ENCODE measurements at regions not wholly inside any gene's neighbourhood (a gene's known extent, or its start where the extent isn't known, plus 50 kb on each side); places are given as distances from the start of the nearest gene placed in this dataset.

DNA sequence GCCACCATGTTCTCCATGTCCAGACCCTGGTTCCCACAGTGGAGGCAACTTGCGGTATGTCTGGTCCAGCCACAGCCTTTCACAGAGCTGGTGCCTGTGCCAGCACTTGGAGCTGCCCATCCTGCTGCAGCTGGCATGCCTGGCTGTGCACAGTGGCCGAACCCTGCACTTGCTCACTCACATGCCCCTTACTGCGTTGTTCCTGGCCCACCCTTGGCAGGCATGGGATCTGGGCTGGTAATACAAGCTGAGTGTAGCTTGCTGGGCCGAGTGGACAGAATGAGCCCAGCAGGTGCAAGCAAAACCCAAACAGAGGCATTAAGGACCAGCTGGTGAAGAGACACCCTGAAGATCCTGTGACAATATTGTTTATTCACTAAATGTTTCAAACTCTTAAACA lies 583.9 kb upstream of the SLITRK6 start:
- no peak overlapping the region for H3K27ac ChIP-seq
- TF ChIP-seq ZFX (IDR thresholded peaks at IDR 0.05): no peak
- TF ChIP-seq, protein P1, sequence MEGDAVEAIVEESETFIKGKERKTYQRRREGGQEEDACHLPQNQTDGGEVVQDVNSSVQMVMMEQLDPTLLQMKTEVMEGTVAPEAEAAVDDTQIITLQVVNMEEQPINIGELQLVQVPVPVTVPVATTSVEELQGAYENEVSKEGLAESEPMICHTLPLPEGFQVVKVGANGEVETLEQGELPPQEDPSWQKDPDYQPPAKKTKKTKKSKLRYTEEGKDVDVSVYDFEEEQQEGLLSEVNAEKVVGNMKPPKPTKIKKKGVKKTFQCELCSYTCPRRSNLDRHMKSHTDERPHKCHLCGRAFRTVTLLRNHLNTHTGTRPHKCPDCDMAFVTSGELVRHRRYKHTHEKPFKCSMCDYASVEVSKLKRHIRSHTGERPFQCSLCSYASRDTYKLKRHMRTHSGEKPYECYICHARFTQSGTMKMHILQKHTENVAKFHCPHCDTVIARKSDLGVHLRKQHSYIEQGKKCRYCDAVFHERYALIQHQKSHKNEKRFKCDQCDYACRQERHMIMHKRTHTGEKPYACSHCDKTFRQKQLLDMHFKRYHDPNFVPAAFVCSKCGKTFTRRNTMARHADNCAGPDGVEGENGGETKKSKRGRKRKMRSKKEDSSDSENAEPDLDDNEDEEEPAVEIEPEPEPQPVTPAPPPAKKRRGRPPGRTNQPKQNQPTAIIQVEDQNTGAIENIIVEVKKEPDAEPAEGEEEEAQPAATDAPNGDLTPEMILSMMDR (conservative IDR thresholded peaks at IDR 0.05): no peak

DNA sequence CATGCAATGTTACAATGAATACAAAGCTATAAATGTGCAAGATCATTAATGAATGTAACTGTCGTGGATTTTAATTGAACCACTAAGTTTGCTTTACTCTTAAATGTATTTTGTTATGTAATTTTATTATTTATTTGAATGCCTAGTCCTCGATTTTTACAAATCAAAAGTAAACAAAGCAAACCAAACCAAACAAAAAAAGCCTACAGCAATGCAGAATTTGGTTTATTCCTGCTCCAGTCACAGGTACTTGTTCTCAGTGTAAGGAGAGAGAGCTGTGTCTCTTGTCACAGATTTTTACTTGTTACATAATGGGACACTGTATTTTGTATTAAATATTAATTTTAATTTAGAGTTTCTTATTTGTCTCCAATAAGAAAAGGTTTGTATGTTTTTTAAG lies 584.3 kb upstream of the SLITRK6 start:
- TF ChIP-seq ZFX (IDR thresholded peaks at IDR 0.05): no peak
- TF ChIP-seq, protein P1 (conservative IDR thresholded peaks at IDR 0.05): no peak
- no peak overlapping the region for H3K27ac ChIP-seq

GRCh38 chr13:86397635-86398034 lies 598.4 kb upstream of the SLITRK6 start:
- TF ChIP-seq ZFX (IDR thresholded peaks at IDR 0.05): no peak
- TF ChIP-seq, protein P1 (conservative IDR thresholded peaks at IDR 0.05): no peak

GRCh38 chr13:86399572-86399971 lies 600.4 kb upstream of the SLITRK6 start:
- no peak overlapping the region for H3K27ac ChIP-seq
- TF ChIP-seq ZFX (IDR thresholded peaks at IDR 0.05): no peak
- TF ChIP-seq, protein P1 (conservative IDR thresholded peaks at IDR 0.05): no peak

More at GRCh38 chr13:86397635-86398034, 598.4 kb upstream of the SLITRK6 start:
- no peak overlapping the region for H3K27ac ChIP-seq

DNA sequence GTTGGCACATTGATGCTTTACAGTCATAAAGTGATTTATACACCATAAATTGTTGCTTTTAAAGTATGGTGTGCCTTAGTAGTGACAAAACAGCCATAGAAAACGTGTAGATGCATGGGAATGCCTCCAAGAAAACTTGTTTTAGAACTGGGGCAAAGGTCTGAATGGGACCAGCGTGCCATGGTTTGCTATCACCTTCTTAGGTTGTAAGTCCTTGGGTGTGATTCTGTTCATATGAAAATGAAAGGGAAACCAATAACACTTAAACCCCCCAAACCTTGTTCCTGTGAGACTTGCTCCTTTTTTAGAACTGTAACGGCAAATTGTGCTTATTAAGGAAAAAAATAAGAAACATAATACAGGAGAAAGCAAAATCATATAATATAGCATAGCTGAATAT lies 603.3 kb upstream of the SLITRK6 start:
- H3K27ac ChIP-seq: no peak overlapping the region
- TF ChIP-seq ZFX (IDR thresholded peaks at IDR 0.05): no peak
- TF ChIP-seq, protein P1 (conservative IDR thresholded peaks at IDR 0.05): no peak

DNA sequence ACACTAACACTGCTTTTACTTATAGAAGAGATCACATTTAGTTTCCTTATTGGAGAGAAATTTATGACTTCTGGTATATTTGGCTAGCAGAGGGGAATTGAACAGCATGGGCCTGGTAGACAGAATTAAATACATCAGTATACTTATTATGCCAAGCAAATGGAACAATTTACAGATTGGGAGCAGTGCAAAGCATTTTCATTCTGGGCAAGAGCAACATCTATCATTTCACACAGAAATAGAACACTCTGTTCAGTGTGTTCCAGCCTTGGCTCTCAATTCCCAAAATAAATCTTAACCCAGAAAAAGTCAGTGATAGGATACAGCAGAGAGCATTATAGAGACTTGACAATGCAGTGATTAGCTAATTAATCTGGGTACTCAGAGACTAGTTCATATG lies 604.0 kb upstream of the SLITRK6 start:
- TF ChIP-seq, protein P1 (conservative IDR thresholded peaks at IDR 0.05): no peak
- no peak for TF ChIP-seq ZFX (IDR thresholded peaks at IDR 0.05)

GRCh38 chr13:86409466-86410241 lies 610.4 kb upstream of the SLITRK6 start:
- H3K27ac ChIP-seq: no peak overlapping the region
- TF ChIP-seq ZFX (IDR thresholded peaks at IDR 0.05): no peak
- TF ChIP-seq, protein P1 (conservative IDR thresholded peaks at IDR 0.05): no peak

More for the DNA sequence above, 604.0 kb upstream of the SLITRK6 start:
- H3K27ac ChIP-seq: no peak overlapping the region
